ENCODE measurements at regions not wholly inside any gene's neighbourhood (a gene's known extent, or its start where the extent isn't known, plus 50 kb on each side); places are given as distances from the start of the nearest gene placed in this dataset.
"Not testable (repeated sequence)": the region's sequence is repeated elsewhere in the genome, so short reads cannot be mapped to it uniquely, and the experiment has no call there.

DNA sequence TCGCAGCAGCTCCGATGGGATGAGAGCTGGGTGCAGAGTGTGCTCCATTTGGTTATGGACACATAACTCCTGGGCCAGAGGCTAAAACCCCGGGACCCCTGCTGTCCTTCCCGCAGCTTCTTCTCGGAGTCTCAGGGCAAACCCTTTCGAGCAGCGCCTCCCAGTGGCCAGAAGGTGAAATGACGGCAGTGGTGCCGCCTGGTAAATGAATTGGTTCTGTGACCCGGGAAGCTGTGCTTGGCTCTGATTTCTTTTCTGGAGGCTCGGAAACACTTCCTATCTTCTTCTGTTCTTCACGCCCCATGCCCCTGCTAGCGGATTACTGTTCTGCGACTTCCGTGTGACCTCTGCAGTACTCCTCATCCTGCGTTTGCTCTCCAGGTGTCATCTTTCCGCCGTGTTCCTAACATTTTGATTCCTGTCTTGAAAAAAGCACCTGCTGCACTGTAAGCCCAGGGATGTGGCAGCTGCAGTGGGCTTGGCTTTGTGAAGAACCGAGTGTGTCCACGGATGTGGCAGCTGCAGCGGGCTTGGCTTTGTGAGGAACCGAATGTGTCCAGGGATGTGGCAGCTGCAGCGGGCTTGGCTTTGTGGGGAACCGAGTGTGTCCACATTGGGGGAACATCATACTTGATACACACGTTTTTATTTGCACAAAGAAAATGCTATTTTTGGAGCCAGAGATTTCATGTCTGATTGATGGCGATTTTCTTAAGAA lies 118.0 kb upstream of the ALDH3B2 start:
- TF ChIP-seq, protein P1, sequence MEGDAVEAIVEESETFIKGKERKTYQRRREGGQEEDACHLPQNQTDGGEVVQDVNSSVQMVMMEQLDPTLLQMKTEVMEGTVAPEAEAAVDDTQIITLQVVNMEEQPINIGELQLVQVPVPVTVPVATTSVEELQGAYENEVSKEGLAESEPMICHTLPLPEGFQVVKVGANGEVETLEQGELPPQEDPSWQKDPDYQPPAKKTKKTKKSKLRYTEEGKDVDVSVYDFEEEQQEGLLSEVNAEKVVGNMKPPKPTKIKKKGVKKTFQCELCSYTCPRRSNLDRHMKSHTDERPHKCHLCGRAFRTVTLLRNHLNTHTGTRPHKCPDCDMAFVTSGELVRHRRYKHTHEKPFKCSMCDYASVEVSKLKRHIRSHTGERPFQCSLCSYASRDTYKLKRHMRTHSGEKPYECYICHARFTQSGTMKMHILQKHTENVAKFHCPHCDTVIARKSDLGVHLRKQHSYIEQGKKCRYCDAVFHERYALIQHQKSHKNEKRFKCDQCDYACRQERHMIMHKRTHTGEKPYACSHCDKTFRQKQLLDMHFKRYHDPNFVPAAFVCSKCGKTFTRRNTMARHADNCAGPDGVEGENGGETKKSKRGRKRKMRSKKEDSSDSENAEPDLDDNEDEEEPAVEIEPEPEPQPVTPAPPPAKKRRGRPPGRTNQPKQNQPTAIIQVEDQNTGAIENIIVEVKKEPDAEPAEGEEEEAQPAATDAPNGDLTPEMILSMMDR (IDR thresholded peaks at IDR 0.05) = peak; percentile 26 to 50 (median 44)
- TF ChIP-seq POLR2A (IDR thresholded peaks at IDR 0.05) = not testable (repeated sequence)

Data from right lobe of liver (tissue), 4 donors.